ENCODE measurements at regions not wholly inside any gene's neighbourhood (a gene's known extent, or its start where the extent isn't known, plus 50 kb on each side); places are given as distances from the start of the nearest gene placed in this dataset.

DNA sequence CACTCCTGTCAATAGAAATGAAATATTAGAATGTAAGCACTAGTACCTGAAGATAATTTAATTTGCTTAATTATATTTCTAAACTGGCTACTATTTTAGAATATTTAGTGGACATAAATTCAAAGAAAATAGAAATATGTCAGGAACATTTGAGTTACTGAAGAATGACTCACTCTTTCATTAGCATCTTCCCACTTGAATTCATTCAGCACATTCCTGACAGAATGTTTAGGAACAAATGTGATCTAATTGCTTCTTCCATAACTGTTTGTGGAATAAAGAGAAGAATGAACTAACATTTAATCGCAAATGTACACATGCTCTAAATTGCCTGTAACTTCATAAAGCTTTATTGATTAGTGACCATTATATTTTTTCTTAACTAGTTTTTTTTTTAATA, 306.2 kb upstream of the ADAMTSL1 start:
- DNase-seq (ENCODE audit: low read depth) = no peak
- no peak overlapping the region for H3K4me3 ChIP-seq (ENCODE audit: control insufficient read depth, low read depth, low read length)
- TF ChIP-seq, protein P1, sequence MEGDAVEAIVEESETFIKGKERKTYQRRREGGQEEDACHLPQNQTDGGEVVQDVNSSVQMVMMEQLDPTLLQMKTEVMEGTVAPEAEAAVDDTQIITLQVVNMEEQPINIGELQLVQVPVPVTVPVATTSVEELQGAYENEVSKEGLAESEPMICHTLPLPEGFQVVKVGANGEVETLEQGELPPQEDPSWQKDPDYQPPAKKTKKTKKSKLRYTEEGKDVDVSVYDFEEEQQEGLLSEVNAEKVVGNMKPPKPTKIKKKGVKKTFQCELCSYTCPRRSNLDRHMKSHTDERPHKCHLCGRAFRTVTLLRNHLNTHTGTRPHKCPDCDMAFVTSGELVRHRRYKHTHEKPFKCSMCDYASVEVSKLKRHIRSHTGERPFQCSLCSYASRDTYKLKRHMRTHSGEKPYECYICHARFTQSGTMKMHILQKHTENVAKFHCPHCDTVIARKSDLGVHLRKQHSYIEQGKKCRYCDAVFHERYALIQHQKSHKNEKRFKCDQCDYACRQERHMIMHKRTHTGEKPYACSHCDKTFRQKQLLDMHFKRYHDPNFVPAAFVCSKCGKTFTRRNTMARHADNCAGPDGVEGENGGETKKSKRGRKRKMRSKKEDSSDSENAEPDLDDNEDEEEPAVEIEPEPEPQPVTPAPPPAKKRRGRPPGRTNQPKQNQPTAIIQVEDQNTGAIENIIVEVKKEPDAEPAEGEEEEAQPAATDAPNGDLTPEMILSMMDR (IDR thresholded peaks at IDR 0.05; ENCODE audit: control insufficient read depth, insufficient read depth, low read depth, low read length, missing control alignments) = no peak

DNA sequence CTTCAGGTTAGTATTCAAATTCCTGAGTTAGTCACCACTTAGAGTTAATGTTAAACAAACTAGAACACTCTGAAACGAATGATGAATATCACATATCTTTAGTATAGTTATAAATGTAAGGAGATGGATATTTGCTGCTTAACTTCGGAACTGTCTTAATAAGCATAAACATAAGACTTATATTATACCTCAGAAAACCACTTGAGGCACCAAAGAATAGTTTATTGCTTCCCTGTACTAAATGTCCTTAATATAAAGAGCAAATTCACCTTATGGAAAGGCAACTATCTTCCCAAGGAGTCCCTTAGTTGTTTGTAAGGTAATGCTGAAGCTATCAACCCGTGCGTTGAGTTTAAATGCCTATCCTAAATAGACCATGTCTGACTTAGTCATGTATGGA, 300.0 kb upstream of the ADAMTSL1 start:
- TF ChIP-seq, protein P1 (IDR thresholded peaks at IDR 0.05; ENCODE audit: control insufficient read depth, insufficient read depth, low read depth, low read length, missing control alignments) = no peak

DNA sequence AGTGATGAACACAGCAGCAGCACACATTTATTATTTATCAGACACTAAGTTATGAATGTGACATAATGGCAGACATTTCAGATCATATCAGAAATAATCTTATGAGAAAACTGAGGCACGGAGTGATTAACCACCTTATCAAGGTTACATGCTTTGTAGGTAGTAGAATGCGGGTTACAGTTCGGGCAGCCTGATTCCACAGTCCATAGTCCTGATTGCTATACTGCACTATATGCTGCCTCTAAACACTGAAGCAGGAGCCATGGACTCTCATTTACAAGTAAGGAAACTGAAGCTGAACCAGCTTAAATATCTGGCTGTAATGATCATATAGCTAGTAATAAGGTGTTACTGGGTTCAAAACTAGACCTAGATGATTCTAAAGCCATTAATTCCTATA, 291.3 kb upstream of the ADAMTSL1 start:
- no peak for DNase-seq (ENCODE audit: low read depth)
- TF ChIP-seq, protein P1 (IDR thresholded peaks at IDR 0.05; ENCODE audit: control insufficient read depth, insufficient read depth, low read depth, low read length, missing control alignments) = no peak

More for the DNA sequence above, 300.0 kb upstream of the ADAMTSL1 start:
- no peak overlapping the region for H3K4me3 ChIP-seq (ENCODE audit: control insufficient read depth, low read depth, low read length)
- DNase-seq (ENCODE audit: low read depth) = no peak

DNA sequence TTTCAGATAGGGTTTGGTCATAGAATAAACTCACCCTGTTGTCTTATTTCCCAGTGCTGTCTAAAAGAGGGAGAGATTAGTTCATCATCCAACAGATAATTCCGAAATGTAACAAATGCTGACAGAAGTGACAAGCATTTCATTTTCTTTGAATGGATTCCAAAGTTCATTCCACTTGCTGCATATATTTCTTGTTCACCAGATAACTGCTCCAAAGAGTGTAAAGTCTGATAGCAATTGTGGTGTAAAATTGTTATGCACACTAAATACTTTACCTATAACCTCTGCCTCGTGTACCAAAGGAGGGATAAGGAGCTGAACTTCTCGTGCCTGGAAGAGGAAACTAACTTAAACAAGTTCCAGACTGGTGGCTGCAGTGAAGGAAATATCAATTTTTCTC, 290.0 kb upstream of the ADAMTSL1 start:
- H3K4me3 ChIP-seq (ENCODE audit: control insufficient read depth, low read depth, low read length) = no peak overlapping the region
- no peak for DNase-seq (ENCODE audit: low read depth)
- TF ChIP-seq, protein P1 (IDR thresholded peaks at IDR 0.05; ENCODE audit: control insufficient read depth, insufficient read depth, low read depth, low read length, missing control alignments) = no peak

More for the DNA sequence above, 291.3 kb upstream of the ADAMTSL1 start:
- no peak overlapping the region for H3K4me3 ChIP-seq (ENCODE audit: control insufficient read depth, low read depth, low read length)

DNA sequence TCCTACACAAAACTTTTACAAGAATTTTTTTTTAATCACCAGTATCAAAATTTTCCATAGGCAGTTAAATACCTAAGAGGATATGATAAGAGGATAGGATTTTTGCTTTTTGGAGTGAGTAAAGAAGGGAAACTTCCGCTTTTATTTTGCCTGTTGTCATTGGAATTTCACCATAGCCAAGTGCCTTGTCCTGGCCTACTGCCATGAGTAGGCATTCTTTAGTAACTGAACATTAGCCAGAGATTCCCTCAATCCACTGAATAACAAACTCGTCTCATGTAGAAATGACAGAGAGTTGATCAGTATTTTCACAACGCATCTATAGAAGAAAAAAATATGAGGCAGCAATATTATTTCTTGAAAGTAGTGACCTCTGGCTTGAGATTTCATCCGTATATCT, 289.6 kb upstream of the ADAMTSL1 start:
- no peak for DNase-seq (ENCODE audit: low read depth)
- no peak overlapping the region for H3K4me3 ChIP-seq (ENCODE audit: control insufficient read depth, low read depth, low read length)
- TF ChIP-seq, protein P1 (IDR thresholded peaks at IDR 0.05; ENCODE audit: control insufficient read depth, insufficient read depth, low read depth, low read length, missing control alignments) = no peak

DNA sequence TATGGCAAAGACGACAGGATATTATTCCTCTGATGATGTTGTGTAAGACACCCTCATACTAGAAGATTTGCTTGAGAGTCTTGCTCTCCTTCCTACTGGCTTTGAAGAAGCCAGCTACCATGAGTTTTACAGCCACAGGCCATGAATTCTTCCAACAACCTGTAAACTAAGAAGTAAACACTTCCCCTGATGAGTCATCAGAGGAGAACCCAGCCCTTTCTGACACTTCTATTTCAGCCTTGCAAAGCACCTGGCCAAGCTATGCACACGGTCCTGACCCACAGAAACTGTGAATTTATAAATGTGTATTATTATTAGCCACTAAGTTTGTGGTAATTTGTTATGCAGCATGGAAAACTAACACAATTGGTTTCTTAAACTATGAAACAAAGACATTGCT, 288.8 kb upstream of the ADAMTSL1 start:
- DNase-seq (ENCODE audit: low read depth) = no peak
- TF ChIP-seq, protein P1 (IDR thresholded peaks at IDR 0.05; ENCODE audit: control insufficient read depth, insufficient read depth, low read depth, low read length, missing control alignments) = no peak
- no peak overlapping the region for H3K4me3 ChIP-seq (ENCODE audit: control insufficient read depth, low read depth, low read length)

DNA sequence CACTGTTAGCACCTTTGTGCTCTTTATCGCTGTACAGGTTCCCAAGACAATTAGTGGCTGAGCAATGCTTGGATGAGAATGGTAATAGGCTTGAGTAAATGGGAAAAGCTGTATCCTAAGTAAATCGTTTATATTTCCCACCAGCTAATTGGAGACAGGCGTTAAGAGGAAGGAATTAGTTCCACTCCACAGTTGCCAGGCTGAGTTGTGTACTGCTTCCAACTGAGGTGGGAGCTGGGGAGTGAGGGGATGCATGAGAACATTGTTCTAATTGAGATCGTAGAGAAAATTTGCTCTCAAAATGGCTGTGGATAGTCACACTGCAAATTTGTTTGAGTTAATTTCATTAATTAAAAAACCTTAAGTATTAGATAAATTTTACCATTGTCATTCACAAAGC, 285.0 kb upstream of the ADAMTSL1 start:
- no peak overlapping the region for H3K4me3 ChIP-seq (ENCODE audit: control insufficient read depth, low read depth, low read length)
- TF ChIP-seq, protein P1 (IDR thresholded peaks at IDR 0.05; ENCODE audit: control insufficient read depth, insufficient read depth, low read depth, low read length, missing control alignments) = no peak
- no peak for DNase-seq (ENCODE audit: low read depth)

All from AG09309 (cell line).